NT2/D1 (cell line): ENCODE measurements at regions not wholly inside any gene's neighbourhood (a gene's known extent, or its start where the extent isn't known, plus 50 kb on each side); places are given as distances from the start of the nearest gene placed in this dataset.

Experiments
- SUZ12 ChIP-seq: IDR thresholded peaks from 2 replicates; pipeline ENCODE4 v1.6.1; 2011; ENCODE audit not compliant: insufficient read length, insufficient read depth; ENCODE audit errors: extremely low read depth
- ZNF274 ChIP-seq: IDR thresholded peaks from 2 replicates; pipeline ENCODE4 v1.6.1; 2011; ENCODE audit warnings: mild to moderate bottlenecking, low read depth, low read length

- no peak for TF ChIP-seq ZNF274
- no peak for TF ChIP-seq SUZ12
These were observed 141.5 kb downstream of the NSG2 start for GRCh38 chr5:174187001-174187400.
